Endothelial cell of hepatic sinusoid (primary cell): ENCODE measurements at regions not wholly inside any gene's neighbourhood (a gene's known extent, or its start where the extent isn't known, plus 50 kb on each side); places are given as distances from the start of the nearest gene placed in this dataset.
"Not testable (repeated sequence)": the region's sequence is repeated elsewhere in the genome, so short reads cannot be mapped to it uniquely, and the experiment has no call there.

Experiments used
- in situ Hi-C: cut with HindIII; loops from 2 replicates; pipeline ENCODE4 v1.10.0; 2017; ENCODE audit warnings: low sequenced_read_pairs

DNA sequence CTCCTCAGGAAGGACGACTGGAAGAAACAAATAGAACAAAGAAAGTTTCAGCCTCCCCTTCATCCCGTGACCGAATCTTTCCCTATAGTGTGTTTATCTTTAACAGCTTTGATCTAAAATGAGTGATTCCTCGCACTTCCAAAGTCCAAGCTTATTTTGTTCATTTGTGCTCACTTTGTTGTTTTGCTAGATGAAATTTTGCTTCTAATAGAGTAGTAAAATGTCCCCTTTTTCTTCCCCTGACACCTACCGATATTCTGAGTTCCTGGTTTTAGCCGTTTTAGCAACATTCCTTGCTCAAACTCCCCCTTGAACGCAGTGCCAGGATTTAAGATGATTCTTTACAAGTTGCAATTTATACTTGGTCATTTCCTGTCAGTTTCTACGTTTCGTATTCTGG, 204.2 kb downstream of the FGF9 start:
- in situ Hi-C loops: no loop called here

DNA sequence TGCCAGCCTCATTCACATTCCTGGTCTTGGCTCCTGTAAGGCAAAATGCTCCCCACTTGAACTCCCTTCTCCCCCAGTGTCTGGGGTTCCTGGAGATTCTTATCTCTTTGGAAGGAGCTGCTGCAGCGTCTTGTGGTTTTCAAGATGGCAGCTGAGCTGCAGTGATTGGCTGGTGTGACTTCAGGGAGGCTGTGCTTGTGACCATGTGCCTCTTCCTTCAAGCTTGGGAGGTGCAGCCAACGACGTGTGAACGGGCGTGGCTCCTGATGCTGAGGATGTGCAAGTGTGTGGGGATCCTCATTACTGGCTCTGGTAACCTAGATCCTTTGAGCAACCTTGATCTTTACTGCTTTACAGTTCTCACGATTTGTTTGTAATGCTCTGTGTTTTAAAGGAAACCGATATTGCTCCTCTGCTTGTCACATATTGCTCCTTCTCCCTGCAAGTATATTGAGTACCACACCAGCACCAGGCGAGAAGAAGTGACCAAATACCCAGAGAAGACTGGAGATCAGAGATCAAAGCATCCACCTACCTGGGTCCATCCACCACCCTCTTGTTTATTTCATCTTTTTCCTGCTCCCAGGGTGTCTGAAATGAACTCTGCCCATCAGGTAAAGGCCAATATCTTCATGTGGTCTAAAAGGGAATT, 208.5 kb downstream of the FGF9 start:
- in situ Hi-C loops: no loop called here

DNA sequence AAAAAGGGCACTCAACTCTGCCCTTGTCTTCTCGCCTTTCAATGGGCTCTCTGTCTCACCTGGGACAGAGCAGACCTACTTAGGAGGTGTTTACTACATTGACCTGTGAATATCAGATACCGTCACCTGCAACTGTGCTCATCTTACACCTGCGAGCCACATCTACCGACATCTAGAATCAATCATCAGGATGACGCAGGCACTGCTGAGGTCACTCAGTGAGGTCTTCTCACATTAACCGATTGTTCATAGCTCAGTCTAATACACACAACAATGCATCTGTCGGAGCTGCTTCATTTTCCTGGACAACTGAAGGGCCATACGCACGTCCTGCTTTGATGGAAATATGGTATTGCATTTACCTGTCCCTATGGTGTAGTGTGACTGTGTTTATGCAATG, 211.9 kb downstream of the FGF9 start:
- in situ Hi-C loops: no loop called here

DNA sequence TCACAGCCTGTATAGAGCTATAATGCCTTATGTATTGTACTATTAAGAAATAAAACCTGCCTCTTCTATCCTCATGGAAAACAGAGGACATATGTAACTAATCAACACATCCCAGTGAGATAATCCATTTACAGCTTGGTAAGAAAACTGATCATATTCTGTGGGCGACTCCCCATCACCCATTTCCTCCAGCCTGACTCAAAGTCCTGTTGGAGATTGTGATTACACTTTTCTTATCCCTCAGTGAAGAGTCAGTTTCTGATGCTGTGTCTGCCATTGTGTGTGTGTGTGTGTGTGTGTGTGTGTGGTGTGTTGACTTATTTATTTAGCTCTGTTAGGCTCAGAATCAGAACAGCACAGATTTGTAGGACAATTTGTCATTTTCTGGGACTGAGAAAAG, 212.8 kb downstream of the FGF9 start:
- in situ Hi-C loops: no loop called here

DNA sequence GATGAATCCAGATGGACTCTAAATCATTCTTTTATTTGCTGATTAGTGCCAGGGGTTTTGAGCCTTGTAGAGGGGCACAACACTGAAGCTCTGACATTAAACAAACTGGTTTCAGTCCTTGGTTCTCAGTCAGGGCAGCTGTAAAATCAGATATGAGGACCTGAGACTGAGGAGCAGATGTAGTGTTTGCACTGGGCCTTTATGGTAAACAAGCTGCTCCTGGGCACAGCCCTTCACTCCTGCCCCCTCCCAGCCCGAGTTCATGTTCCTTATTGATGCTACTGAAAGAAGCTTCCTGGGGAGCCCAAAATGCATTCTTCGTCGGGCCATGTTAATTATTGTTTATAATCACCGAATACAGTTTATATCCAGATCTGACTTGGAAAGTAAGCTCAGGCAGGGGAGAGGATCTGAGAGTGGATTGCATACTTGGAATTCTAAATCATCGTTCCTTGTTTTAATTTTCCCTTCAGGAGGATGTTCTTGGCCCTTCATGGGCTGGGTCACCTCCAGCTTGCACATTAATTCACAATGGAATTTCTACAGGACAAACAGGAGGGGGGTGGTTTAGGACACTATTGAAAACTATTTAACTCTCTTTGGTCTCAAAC, 213.5 kb downstream of the FGF9 start:
- in situ Hi-C loops: no loop called here

DNA sequence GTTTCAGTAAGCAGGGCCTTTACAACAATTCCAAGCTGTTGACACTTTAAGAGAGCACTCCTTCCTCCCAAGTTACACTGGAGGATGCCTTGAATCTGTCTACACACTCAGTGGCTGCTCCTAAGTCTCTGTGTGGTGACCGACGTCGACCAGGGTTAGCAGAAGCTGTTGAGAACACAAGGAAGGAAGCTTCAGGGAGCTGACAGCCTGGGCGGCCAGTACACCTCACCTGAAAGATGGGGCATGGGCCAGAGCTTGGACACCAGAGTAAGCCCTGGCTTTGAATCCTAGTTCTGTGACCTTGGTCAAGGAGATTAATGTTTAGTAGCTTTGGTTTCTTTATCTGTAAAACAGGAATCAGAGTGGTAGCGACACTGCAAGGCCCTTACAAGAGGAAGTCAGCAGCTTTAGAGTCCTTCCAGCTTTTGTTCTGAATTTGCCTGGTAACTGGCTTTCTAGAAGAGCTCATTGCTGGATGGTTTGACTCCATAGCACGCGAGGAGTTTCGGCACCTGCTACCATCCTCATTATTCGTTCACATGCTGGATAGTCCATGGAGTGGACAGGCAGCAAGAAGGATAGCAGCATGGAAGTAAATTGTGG, 214.2 kb downstream of the FGF9 start:
- in situ Hi-C loops: no loop called here

DNA sequence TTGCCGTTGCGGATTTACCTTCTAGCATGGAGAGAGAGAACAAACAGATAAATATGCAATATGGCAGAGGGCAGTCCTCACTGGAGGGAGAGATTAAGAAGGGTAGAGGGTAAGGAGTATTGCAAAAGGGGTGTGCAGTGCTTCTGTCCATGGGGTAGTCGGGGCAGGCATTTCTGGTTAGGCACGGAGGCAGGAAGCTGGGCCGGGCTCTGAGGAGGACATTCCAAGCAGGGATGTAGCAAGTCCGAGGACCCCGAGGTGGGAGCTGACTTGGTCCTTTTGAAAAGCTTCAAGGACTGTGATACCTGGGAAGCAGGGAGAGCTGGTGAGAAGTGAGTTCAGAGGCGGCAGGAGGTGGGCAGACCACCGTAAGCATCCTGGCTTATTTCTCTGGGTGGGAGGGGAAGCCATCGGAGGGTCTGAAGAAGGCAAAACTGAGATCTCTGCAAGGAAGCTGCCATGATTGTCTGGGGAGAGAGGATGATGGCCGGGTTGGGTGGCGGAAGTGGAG, 214.9 kb downstream of the FGF9 start:
- in situ Hi-C loops: no loop called here

DNA sequence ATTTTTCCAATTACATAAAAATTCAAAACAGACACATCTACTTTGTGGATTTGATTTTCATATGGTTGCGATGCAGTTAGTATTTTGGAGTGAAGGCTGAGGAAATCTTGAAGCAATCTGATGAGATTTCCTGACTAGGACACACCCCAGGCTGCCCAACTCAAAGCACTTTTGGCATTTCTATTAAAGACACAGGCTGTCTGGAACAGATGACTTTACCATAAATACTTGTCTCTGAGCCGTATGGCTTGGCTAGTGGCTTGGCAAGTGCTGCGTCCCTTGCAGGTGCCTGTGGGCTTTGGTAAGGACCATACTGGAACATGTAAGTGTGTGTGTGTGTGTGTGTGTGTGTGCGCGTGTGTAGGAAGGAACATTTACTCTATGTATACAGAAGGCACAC, 218.8 kb downstream of the FGF9 start:
- in situ Hi-C loops: no loop called here

DNA sequence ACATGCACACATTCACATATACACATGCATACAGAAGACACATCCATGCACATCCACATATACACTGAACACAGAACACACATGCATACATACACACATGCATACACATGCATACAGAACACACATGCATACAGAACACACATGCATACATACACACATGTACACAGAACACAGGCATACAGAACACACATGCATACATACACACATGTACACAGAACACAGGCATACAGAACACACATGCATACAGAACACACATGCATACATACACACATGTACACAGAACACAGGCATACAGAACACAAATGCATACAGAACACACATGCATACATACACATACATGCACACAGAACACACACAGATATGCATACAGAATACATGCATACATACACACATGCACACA, 219.3 kb downstream of the FGF9 start:
- in situ Hi-C loops: not testable (repeated sequence)

DNA sequence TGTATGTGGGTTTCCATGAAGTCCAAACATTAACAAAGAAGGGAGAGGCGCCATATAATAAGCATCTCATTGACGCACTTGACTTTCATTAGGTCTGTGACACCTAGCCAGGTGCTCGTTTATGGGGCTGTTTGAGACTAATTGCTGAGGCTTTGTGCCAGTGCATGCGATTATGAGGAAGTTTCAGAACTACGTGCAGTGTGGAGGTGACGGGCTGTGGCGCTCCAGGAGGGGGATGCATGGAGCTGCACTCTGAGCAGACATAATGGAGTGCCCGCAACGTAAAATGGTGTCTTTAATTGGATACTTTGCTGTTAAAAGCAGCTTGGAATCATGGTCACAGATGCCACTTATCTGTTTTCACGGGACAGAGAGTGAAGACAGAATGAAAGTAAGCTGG, 223.2 kb downstream of the FGF9 start:
- in situ Hi-C loops: no loop called here

DNA sequence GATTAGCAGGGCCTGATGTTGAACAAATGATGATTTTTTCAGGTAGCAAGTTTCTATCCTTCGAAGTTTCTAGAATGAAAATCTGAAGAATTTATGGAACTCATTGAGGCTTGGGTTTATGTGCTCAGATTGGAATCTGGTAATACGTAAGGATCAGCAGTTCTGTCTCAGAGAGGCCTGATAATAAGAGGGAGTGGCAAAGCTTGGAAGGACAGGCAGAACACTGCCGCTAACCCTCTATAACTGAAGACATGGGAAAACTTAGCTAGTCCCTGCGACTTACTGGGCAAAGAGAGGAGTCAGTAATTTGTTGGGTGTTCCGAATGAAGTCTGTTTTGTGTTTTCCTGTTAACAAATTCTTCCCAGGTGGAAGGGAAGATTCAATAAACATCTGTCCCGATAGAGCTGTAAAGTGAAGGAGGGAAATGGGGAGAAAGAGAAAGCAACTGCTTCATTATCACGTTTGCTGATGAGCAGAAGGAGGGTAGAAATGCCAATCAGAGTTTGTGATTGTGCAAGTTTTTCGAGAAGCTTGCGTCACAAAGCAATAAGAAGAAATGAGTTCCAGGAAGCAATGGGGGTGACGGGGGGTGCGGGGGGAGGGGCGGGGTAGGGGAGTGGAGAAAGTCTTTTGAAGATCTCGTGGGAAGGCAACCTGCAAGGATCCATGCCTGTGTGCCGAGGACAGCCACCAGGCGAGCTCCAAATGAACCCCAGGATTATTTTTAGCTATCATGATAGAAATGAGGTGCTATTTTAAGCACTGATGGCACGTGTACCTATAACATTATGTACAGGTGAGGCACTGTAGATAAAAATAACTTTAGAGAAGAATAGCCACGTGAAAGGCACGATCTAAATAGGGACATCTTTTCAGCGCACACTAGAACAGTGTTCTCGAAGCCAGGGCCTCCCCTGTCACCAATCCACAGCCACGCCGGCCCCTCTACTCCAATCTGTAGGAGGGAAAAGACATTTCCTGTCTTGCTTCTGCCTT, 224.1 kb downstream of the FGF9 start:
- in situ Hi-C loops: no loop called here

DNA sequence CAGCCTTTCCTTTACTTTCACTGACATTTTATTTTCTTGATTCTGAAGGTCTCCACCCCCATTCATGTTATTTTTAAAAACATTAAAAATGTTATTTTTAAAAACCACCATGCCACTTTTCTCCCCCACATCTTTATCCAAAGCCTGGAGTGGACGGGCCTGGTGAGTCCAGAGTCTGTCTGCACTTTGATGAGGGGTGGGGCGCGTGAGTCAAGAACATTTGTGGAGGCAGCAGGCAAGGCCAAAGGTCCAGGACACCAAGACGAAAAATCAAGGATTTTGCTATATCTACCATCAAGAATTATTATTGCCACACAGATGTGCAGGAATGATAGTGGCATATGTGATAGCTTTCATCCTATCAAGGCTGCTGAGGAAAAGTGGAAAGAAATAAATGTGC, 224.9 kb downstream of the FGF9 start:
- in situ Hi-C loops: no loop called here

DNA sequence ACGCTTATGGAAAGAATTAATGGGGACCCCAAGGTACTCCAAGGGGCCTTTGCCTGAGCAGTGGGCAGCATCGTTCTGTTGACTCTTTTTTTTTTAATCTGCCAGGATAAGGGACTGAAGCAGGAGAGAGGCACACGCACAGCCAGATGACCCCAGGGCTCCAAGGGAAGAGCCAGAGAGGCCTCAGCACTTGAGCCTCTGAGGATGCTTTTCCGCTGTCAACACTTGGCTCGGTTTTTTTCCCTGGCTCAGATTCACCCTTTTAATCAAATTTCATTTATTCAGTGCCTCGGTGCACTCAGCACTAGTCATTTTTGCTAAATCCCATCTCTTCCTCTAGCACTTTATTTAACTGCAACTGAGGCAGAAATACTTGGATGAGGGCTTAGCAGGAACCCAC, 226.3 kb downstream of the FGF9 start:
- in situ Hi-C loops: no loop called here

DNA sequence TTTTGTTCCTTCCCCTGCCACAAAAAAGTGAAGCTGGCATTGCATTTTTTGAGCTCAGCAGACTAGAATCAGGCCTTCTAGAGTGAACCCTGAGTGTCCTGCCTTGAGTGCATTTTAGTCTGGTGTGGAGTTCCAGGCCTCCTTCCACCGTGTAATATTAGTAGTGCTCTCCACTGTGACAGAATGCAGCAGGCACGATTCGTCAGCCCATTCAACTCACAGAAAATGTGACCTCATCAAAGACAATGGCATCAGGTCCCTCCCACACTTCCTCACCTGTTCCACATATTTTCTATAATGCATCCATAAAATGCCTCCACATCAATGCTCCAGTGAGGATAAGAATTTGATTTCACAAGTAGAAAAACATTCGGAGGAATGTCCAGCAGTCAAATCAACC, 227.6 kb downstream of the FGF9 start:
- in situ Hi-C loops: no loop called here

DNA sequence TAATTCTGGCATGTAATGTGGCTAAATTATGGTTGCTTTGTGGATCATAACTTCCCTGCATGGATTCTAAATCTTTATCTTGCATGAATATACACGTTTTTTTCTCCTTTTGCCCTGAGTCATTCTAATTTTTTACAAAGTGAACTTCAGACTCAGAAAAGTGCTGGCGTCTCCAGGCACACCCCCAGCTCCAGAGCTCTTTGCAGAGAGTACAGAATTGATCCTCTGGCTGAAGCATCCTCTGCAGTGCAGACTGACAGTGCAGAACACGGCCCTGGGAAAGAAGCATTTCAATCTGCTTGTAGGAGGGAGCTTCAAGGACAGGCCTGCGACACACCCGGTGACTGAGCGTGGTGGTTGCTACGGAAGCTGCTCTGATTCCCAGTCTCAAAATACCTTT, 228.1 kb downstream of the FGF9 start:
- in situ Hi-C loops: no loop called here

DNA sequence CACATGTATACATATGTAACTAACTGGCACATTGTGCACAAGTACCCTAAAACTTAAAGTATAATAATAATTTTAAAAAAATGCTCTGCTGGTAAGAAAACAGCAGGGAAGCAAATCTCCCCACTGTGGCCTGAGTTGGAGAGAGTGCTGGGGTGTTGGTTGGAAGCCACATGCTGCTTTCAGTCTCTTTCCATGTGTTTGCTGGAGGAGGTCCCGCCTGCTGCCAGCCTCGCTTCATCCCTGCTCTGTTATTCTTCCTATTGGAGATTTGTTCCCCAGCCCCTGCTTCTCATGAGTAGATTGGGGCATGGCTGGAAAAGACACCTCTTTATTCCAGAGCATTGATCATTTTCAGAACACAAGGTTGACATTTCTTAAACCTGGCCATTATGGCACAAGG, 230.5 kb downstream of the FGF9 start:
- in situ Hi-C loops: no loop called here

DNA sequence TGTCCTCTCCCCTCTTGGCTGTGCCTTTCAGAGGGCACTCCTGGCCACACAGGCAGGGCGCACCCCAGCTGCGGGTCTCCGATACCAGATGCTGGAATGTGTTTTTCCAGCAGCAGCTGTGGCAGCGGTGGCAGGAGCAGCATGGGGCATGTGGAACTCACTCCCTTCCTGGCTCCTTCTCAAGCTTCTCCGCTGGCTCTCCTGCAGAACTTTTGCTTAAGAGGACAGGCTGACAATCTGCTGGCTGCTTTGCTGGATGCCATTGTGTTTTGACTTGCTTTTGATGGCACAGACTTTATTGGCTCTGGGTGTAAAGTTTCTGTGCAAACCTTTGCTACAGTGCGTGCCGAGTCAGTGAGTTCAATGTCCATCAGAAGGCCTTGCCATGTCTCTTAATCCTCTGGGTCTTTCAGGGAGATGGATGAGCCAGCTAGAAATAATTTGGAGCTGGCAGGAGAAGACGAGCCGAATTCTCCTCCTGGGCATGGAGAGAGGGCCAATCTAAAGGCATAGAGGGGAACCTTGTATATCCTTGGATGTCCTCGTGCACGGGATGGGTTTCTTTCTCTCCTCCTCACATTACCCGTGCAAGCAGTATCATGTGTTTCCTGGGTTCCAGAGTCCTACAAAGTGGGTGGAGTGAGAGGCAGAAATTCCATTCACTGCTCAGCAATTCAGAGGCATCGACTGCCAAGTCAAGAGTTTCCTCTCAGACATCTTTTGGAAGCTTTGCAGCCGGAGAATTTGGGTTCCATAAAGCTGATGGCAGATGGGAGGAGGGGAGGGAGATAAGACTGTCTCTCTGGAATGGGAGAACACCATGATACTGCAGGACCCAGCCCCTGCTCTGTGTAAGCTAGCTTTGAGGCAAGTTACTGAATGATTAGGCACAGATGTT, 231.2 kb downstream of the FGF9 start:
- in situ Hi-C loops: no loop called here

DNA sequence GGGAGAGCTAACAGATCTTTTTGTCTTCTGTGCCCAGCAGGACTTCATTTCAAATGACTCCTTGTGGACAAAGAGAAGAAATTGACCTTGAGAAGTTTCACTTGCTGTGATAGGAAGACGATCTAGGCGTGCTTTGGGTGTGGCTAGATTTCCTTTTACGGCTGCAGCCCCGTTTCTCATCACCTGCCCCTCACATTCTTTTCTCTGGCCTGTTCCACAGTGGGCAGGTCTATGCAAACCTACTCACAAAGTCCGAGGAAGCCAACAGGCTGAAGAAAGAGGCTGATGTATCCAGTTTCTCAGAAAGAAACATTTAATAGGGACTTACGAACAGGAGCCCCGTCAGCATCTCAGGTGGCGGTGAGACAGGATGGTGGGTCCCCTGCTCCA, 231.8 kb downstream of the FGF9 start:
- in situ Hi-C loops: no loop called here

DNA sequence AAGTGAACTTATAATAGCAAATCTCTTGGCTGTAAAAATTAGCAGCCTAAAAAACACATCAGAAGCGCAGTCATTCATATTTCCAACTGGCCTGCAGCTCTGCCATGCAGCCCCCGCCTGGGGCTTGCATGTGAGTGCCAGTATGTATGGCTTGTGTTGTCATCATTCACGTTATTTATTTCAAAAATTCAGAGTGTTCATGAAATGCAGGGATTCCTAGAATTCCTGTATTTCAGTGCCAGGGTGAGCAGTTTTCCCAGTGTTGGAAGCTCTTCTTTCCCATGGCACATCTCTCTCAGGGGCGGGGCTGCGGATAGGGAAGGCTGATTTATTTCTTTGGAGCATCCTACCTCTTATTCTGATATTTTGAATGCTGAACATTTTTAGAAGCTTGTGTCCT, 234.6 kb downstream of the FGF9 start:
- in situ Hi-C loops: no loop called here

DNA sequence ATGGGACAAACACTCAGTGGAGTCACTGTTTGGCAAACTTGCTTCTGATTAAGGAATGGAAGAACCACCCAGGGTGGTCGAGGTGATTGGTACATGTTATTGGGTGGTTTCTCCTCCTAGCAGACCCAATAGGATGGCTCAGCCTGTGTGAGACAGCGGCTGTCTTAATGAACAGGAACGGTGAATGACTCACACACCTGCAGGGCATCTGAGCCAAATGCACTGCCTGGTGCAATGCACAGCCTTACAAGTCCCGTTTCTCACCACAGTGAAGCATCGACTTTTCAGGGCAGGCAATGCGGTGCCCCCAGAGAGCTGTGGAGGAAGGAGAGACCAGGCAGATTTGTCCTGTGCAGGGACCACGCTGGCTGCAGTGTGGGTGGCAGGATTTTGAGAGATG, 238.5 kb downstream of the FGF9 start:
- in situ Hi-C loops: no loop called here
